SK-N-SH (cell line): ENCODE measurements at regions not wholly inside any gene's neighbourhood (a gene's known extent, or its start where the extent isn't known, plus 50 kb on each side); places are given as distances from the start of the nearest gene placed in this dataset.

Source experiments
- CTCF ChIP-seq: fragments of 200-600 bp; sonication (generic); IDR thresholded peaks from 2 replicates; pipeline ENCODE4 v1.6.1; 2017; ENCODE audit warnings: antibody characterized with exemption, mild to moderate bottlenecking, moderate library complexity
- FOXJ3 ChIP-seq: sonication (generic); formaldehyde crosslinking; IDR thresholded peaks from 2 replicates; pipeline ENCODE4 v1.5.1; 2020; ENCODE audit warnings: mild to moderate bottlenecking, missing genetic modification reagents
- GABPA ChIP-seq: IDR thresholded peaks from 2 replicates; pipeline ENCODE4 v1.4.0; 2012; ENCODE audit warnings: low read depth, mild to moderate bottlenecking
- MXI1 ChIP-seq: IDR thresholded peaks from 2 replicates; pipeline ENCODE4 v1.6.1; 2012; ENCODE audit warnings: mild to moderate bottlenecking, low read depth, low read length, improper control_type of control experiment
- SMC3 ChIP-seq: IDR thresholded peaks from 2 replicates; pipeline ENCODE4 v1.6.1; 2012; ENCODE audit warnings: low read depth, low read length, improper control_type of control experiment
- TAF1 ChIP-seq: IDR thresholded peaks from 2 replicates; pipeline ENCODE4 v1.6.1; 2012; ENCODE audit warnings: low read depth, mild to moderate bottlenecking, low read length, moderate library complexity, borderline replicate concordance
- YY1 ChIP-seq: IDR thresholded peaks from 2 replicates; pipeline ENCODE4 v1.4.0; 2012; ENCODE audit warnings: low read depth, mild to moderate bottlenecking
- TF ChIP-seq, protein P1 (sequence below): IDR thresholded peaks from 2 replicates; pipeline ENCODE4; 2012

DNA sequence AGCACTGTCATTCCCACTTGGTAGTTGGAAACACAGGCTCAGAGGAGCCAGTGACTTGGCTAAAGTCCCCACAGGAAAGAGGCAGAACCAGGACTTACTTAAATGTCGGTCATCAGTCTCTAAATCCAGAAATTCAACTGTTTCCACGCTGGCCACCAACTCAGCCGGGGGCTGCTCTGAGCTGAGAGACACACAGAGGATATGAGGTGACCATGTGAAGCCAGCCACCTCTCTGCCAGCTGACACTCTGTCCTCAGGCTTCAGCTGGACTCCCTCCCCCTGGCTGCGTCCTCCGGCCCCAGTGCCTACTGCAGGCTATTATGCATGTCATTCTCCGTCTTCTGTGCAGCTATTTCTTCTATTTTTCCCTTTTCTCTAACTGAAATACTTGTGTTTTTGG lies 168.9 kb downstream of the ANKRD30B start:
- TF ChIP-seq SMC3 (no peak), CTCF (no peak), YY1 (no peak), MXI1 (no peak), GABPA (no peak), FOXJ3 (CRISPR knock-in tag) (no peak), TAF1 (no peak)
- TF ChIP-seq, protein P1, sequence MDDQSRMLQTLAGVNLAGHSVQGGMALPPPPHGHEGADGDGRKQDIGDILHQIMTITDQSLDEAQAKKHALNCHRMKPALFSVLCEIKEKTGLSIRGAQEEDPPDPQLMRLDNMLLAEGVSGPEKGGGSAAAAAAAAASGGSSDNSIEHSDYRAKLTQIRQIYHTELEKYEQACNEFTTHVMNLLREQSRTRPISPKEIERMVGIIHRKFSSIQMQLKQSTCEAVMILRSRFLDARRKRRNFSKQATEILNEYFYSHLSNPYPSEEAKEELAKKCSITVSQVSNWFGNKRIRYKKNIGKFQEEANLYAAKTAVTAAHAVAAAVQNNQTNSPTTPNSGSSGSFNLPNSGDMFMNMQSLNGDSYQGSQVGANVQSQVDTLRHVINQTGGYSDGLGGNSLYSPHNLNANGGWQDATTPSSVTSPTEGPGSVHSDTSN = no peak
